ENCODE measurements at regions not wholly inside any gene's neighbourhood (a gene's known extent, or its start where the extent isn't known, plus 50 kb on each side); places are given as distances from the start of the nearest gene placed in this dataset.
"Not testable (repeated sequence)": the region's sequence is repeated elsewhere in the genome, so short reads cannot be mapped to it uniquely, and the experiment has no call there.

- DNase-seq: no peak
Measured at GRCh38 chr4:126182786-126183185, 868.0 kb downstream of the FAT4 start.

GRCh38 chr4:126183206-126183605, 868.5 kb downstream of the FAT4 start:
- no peak for DNase-seq

- DNase-seq: no peak
Measured at GRCh38 chr4:126191536-126191935, 876.8 kb downstream of the FAT4 start.

GRCh38 chr4:126192506-126192905, 877.8 kb downstream of the FAT4 start:
- no peak for DNase-seq

GRCh38 chr4:126201251-126202138, 886.7 kb downstream of the FAT4 start:
- DNase-seq: not testable (repeated sequence)

GRCh38 chr4:126202226-126202625, 887.5 kb downstream of the FAT4 start:
- no peak for DNase-seq

GRCh38 chr4:126207910-126208309, 893.2 kb downstream of the FAT4 start:
- no peak for DNase-seq

- no peak for DNase-seq
Measured at GRCh38 chr4:126209147-126209546, 894.4 kb downstream of the FAT4 start.

GRCh38 chr4:126213996-126214395, 899.2 kb downstream of the FAT4 start:
- no peak for DNase-seq

- no peak for DNase-seq
Measured at GRCh38 chr4:126215759-126216158, 901.0 kb downstream of the FAT4 start.

- no peak for DNase-seq
Measured at GRCh38 chr4:126216611-126217010, 901.9 kb downstream of the FAT4 start.

- peak in 1 of 2 experiments; percentile 12 for DNase-seq
Measured at GRCh38 chr4:126221282-126221681, 906.5 kb downstream of the FAT4 start.

GRCh38 chr4:126221717-126222340, 907.1 kb downstream of the FAT4 start:
- peak; percentile 23 to 32 for DNase-seq

- peak in 1 of 2 experiments; percentile 1 for DNase-seq
Measured at GRCh38 chr4:126223784-126224407, 909.1 kb downstream of the FAT4 start.

GRCh38 chr4:126227428-126227827, 912.7 kb downstream of the FAT4 start:
- DNase-seq: no peak

GRCh38 chr4:126230269-126230668, 915.5 kb downstream of the FAT4 start:
- DNase-seq: no peak

- DNase-seq: no peak
Measured at GRCh38 chr4:126233483-126233882, 918.7 kb downstream of the FAT4 start.

GRCh38 chr4:126238013-126238412, 923.3 kb downstream of the FAT4 start:
- peak in 1 of 2 experiments; percentile 7 for DNase-seq

GRCh38 chr4:126241634-126242033, 926.9 kb downstream of the FAT4 start:
- no peak for DNase-seq

GRCh38 chr4:126242679-126243390, 928.1 kb downstream of the FAT4 start:
- DNase-seq: no peak

GRCh38 chr4:126247409-126247808, 932.7 kb downstream of the FAT4 start:
- no peak for DNase-seq

- DNase-seq: no peak
Measured at GRCh38 chr4:126250006-126250405, 935.3 kb downstream of the FAT4 start.

- DNase-seq: no peak
Measured at GRCh38 chr4:126251169-126251568, 936.4 kb downstream of the FAT4 start.
